ENCODE measurements at regions not wholly inside any gene's neighbourhood (a gene's known extent, or its start where the extent isn't known, plus 50 kb on each side); places are given as distances from the start of the nearest gene placed in this dataset.

GRCh38 chr2:75356865-75357264 lies 157.5 kb upstream of the TACR1 start:
- Histone ChIP-seq H3K36me3 (no peaks in the 10 kb centered on the region), H3K9me3 (ENCODE audit: severe bottlenecking) (no peaks in the 10 kb centered on the region), H3K27me3 (ENCODE audit: insufficient read depth, low read depth, severe bottlenecking) (peaks cover 18% of the 10 kb centered on the region), H3K27ac (no peak overlapping the region), H3K4me3 (ENCODE audit: low read depth, low read length) (no peak overlapping the region)
- no peak for DNase-seq
- no peak for TF ChIP-seq CTCF (IDR thresholded peaks at IDR 0.05; ENCODE audit: low read depth, low read length)

- DNase-seq = no peak
- TF ChIP-seq CTCF (IDR thresholded peaks at IDR 0.05; ENCODE audit: low read depth, low read length) = no peak
- peaks cover 29% of the 10 kb centered on the region for H3K27me3 ChIP-seq (ENCODE audit: insufficient read depth, low read depth, severe bottlenecking)
- H3K4me3 ChIP-seq (ENCODE audit: low read depth, low read length) = no peak overlapping the region
- H3K9me3 ChIP-seq (ENCODE audit: severe bottlenecking) = no peaks in the 10 kb centered on the region
- no peaks in the 10 kb centered on the region for H3K36me3 ChIP-seq
- no peak overlapping the region for H3K27ac ChIP-seq
These were observed 153.8 kb upstream of the TACR1 start for GRCh38 chr2:75353131-75353530.

- Histone ChIP-seq H3K36me3 (no peaks in the 10 kb centered on the region), H3K9me3 (ENCODE audit: severe bottlenecking) (no peaks in the 10 kb centered on the region), H3K4me3 (ENCODE audit: low read depth, low read length) (no peak overlapping the region), H3K27ac (no peak overlapping the region), H3K27me3 (ENCODE audit: insufficient read depth, low read depth, severe bottlenecking) (peaks cover 45% of the 10 kb centered on the region)
- no peak for DNase-seq
- TF ChIP-seq CTCF (IDR thresholded peaks at IDR 0.05; ENCODE audit: low read depth, low read length) = no peak
These were observed 149.0 kb upstream of the TACR1 start for GRCh38 chr2:75348307-75348706.

- Histone ChIP-seq H3K27ac (no peak overlapping the region), H3K27me3 (ENCODE audit: insufficient read depth, low read depth, severe bottlenecking) (peaks cover 69% of the 10 kb centered on the region), H3K4me3 (ENCODE audit: low read depth, low read length) (no peak overlapping the region), H3K36me3 (no peaks in the 10 kb centered on the region), H3K9me3 (ENCODE audit: severe bottlenecking) (no peaks in the 10 kb centered on the region)
- DNase-seq = no peak
- TF ChIP-seq CTCF (IDR thresholded peaks at IDR 0.05; ENCODE audit: low read depth, low read length) = no peak
These were observed 144.8 kb upstream of the TACR1 start for GRCh38 chr2:75344146-75344545.

GRCh38 chr2:75342504-75343175 lies 143.3 kb upstream of the TACR1 start:
- H3K27me3 ChIP-seq (ENCODE audit: insufficient read depth, low read depth, severe bottlenecking) = peaks cover 74% of the 10 kb centered on the region
- H3K9me3 ChIP-seq (ENCODE audit: severe bottlenecking) = no peaks in the 10 kb centered on the region
- H3K27ac ChIP-seq = no peak overlapping the region
- no peaks in the 10 kb centered on the region for H3K36me3 ChIP-seq
- no peak for TF ChIP-seq CTCF (IDR thresholded peaks at IDR 0.05; ENCODE audit: low read depth, low read length)
- H3K4me3 ChIP-seq (ENCODE audit: low read depth, low read length) = no peak overlapping the region
- no peak for DNase-seq

GRCh38 chr2:75340560-75340959 lies 141.2 kb upstream of the TACR1 start:
- Histone ChIP-seq H3K27ac (no peak overlapping the region), H3K36me3 (no peaks in the 10 kb centered on the region), H3K4me3 (ENCODE audit: low read depth, low read length) (no peak overlapping the region), H3K9me3 (ENCODE audit: severe bottlenecking) (no peaks in the 10 kb centered on the region), H3K27me3 (ENCODE audit: insufficient read depth, low read depth, severe bottlenecking) (peaks cover 84% of the 10 kb centered on the region)
- no peak for DNase-seq
- TF ChIP-seq CTCF (IDR thresholded peaks at IDR 0.05; ENCODE audit: low read depth, low read length) = no peak

Data from WERI-Rb-1 (cell line).